MCF 10A (cell line): ENCODE measurements at regions not wholly inside any gene's neighbourhood (a gene's known extent, or its start where the extent isn't known, plus 50 kb on each side); places are given as distances from the start of the nearest gene placed in this dataset.

ENCODE experiments used
- BruUV-seq: library from RNA; stranded (reverse); fragments of 400-500 nt; replicated peaks from 2 replicates; lab custom pipeline; 2021; lab: Mats Ljungman, UMichigan
- CTCF ChIA-PET: fragments of 300-600 bp; sonication (Branson Sonifier 250); formaldehyde crosslinking; extraction: SDS; loops from one replicate; lab custom pipeline; 2021; ENCODE audit warnings: antibody characterized with exemption, inconsistent platforms; lab: Yijun Ruan, JAX
- POLR2A ChIA-PET: fragments of 300-600, 350-650 bp; sonication (Branson Sonifier 250); formaldehyde crosslinking; extraction: SDS; loops from one replicate; lab custom pipeline; 2020; ENCODE audit warnings: antibody characterized with exemption, inconsistent platforms; lab: Yijun Ruan, JAX
- DNase-seq: peaks from one replicate; pipeline ENCODE4 v3.0.0-alpha.2; 2018; ENCODE audit not compliant: unreplicated experiment
- H3K27ac Mint-ChIP-seq: one replicate; pipeline ENCODE4 v1.8.0; 2022; ENCODE audit warnings: mild to moderate bottlenecking, low read depth, mixed read lengths; ENCODE audit not compliant: unreplicated experiment
- H3K27me3 Mint-ChIP-seq: one replicate; pipeline ENCODE4 v1.8.0; 2022; ENCODE audit warnings: mixed read lengths; ENCODE audit not compliant: insufficient read depth, unreplicated experiment
- H3K36me3 Mint-ChIP-seq: one replicate; pipeline ENCODE4 v1.8.0; 2022; ENCODE audit warnings: mild to moderate bottlenecking, moderate library complexity, mixed read lengths; ENCODE audit not compliant: insufficient read depth, unreplicated experiment
- H3K4me1 Mint-ChIP-seq: one replicate; pipeline ENCODE4 v1.8.0; 2022; ENCODE audit warnings: mixed read lengths; ENCODE audit not compliant: insufficient read depth, unreplicated experiment
- H3K4me3 Mint-ChIP-seq: one replicate; pipeline ENCODE4 v1.8.0; 2022; ENCODE audit warnings: mild to moderate bottlenecking, moderate library complexity, mixed read lengths; ENCODE audit not compliant: unreplicated experiment
- H3K9me3 Mint-ChIP-seq: one replicate; pipeline ENCODE4 v1.8.0; 2022; ENCODE audit warnings: mixed read lengths; ENCODE audit not compliant: unreplicated experiment
- CTCF ChIP-seq: fragments of 200-600 bp; IDR thresholded peaks from one replicate; pipeline ENCODE4 v1.8.0; 2022; ENCODE audit warnings: antibody characterized with exemption, mild to moderate bottlenecking; ENCODE audit not compliant: unreplicated experiment
- intact Hi-C: fragments of 100-400 bp; cut with micrococcal nuclease; formaldehyde crosslinking; loops from 2 replicates; pipeline ENCODE4 v1.14.1; 2022

- Mint-ChIP-seq H3K27ac (no peak overlapping the region), H3K9me3 (no peaks in the 10 kb centered on the region), H3K27me3 (no peaks in the 10 kb centered on the region), H3K36me3 (no peaks in the 10 kb centered on the region), H3K4me1 (no peaks in the 10 kb centered on the region), H3K4me3 (no peak overlapping the region)
- POLR2A ChIA-PET, result no interaction called here
- no TSS peak for BruUV-seq
- no peak for DNase-seq
- intact Hi-C loops, result no loop called here
- no peak for TF ChIP-seq CTCF
- CTCF ChIA-PET, result interaction anchor here (0.6 kb wide), 1 partner anchor 990 kb away, joined by 3 read pairs; no protein-coding TSS in a partner anchor
Observed at GRCh38 chr13:84137292-84137691, 255.0 kb upstream of the SLITRK1 start.

- H3K27ac Mint-ChIP-seq, result no peak overlapping the region
- intact Hi-C loops, result no loop called here
- H3K9me3 Mint-ChIP-seq, result no peaks in the 10 kb centered on the region
- no peaks in the 10 kb centered on the region for H3K36me3 Mint-ChIP-seq
- ChIA-PET POLR2A (no interaction called here), CTCF (interaction anchor here (0.6 kb wide), 1 partner anchor 266 kb away, joined by 3 read pairs; no protein-coding TSS in a partner anchor)
- no peaks in the 10 kb centered on the region for H3K27me3 Mint-ChIP-seq
- DNase-seq, result no peak
- no peak for TF ChIP-seq CTCF
- BruUV-seq, result no TSS peak
- no peaks in the 10 kb centered on the region for H3K4me1 Mint-ChIP-seq
- no peak overlapping the region for H3K4me3 Mint-ChIP-seq
Observed at GRCh38 chr13:84136582-84136981, 254.3 kb upstream of the SLITRK1 start.

- Mint-ChIP-seq H3K36me3 (no peaks in the 10 kb centered on the region), H3K9me3 (no peaks in the 10 kb centered on the region), H3K27ac (no peak overlapping the region), H3K4me1 (no peaks in the 10 kb centered on the region), H3K27me3 (no peaks in the 10 kb centered on the region), H3K4me3 (no peak overlapping the region)
- CTCF ChIA-PET, result interaction anchor here (0.6 to 0.7 kb wide), 3 partner anchors 94 to 257 kb away, joined by 3 to 4 read pairs (median 3); no protein-coding TSS in a partner anchor
- no peak for DNase-seq
- no TSS peak for BruUV-seq
- no peak for TF ChIP-seq CTCF
- POLR2A ChIA-PET, result no interaction called here
- intact Hi-C loops, result no loop called here
Observed at GRCh38 chr13:84132491-84132890, 250.2 kb upstream of the SLITRK1 start.

GRCh38 chr13:84131249-84131648, 249.0 kb upstream of the SLITRK1 start:
- H3K27me3 Mint-ChIP-seq, result no peaks in the 10 kb centered on the region
- intact Hi-C loops, result no loop called here
- no peaks in the 10 kb centered on the region for H3K4me1 Mint-ChIP-seq
- no peak overlapping the region for H3K4me3 Mint-ChIP-seq
- no peak overlapping the region for H3K27ac Mint-ChIP-seq
- BruUV-seq, result no TSS peak
- ChIA-PET CTCF (no interaction called here), POLR2A (no interaction called here)
- TF ChIP-seq CTCF, result no peak
- no peaks in the 10 kb centered on the region for H3K9me3 Mint-ChIP-seq
- DNase-seq, result no peak
- H3K36me3 Mint-ChIP-seq, result no peaks in the 10 kb centered on the region
